Breast epithelium (tissue), 3 donors: ENCODE measurements at regions not wholly inside any gene's neighbourhood (a gene's known extent, or its start where the extent isn't known, plus 50 kb on each side); places are given as distances from the start of the nearest gene placed in this dataset.

Experiments
- POLR2A ChIP-seq: fragments of 450-650 bp; IDR thresholded peaks from one replicate; pipeline ENCODE4 v1.6.1; 2016; ENCODE audit warnings: antibody characterized with exemption, mild to moderate bottlenecking, moderate library complexity
- POLR2AphosphoS5 ChIP-seq, 3 donors: sonication (generic); formaldehyde crosslinking; IDR thresholded peaks; one replicate each; pipeline ENCODE4 v1.6.1; 2017; ENCODE audit warnings: antibody characterized with exemption in 3 of 3
- TF ChIP-seq, protein P1 (sequence below), 3 donors: fragments of 450-650 bp; IDR thresholded peaks; one replicate each; pipeline ENCODE4 v1.5.1; 2016 to 2017; ENCODE audit warnings: antibody characterized with exemption in 3 of 3, mild to moderate bottlenecking in 3 of 3, moderate library complexity in 3 of 3

DNA sequence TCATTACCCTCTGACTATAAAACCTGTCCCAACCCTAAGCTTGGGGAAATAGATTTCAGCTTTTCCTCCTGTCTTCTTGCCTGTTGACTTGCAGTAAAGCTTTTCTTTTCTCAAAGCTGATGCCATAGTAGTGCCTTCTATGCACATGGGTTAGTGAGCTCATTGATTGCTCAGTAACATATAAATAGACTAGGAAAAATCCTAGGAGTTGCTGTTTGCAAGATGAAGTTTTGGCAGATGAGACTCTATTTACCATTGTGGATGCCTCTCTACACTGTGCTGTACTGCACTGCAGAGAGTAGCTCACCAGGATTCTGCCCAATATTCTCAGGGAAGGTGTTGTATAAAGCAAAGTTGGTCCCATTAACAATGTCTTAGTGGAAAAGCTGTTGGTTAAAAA, 262.7 kb upstream of the CD180 start:
- TF ChIP-seq, protein P1, sequence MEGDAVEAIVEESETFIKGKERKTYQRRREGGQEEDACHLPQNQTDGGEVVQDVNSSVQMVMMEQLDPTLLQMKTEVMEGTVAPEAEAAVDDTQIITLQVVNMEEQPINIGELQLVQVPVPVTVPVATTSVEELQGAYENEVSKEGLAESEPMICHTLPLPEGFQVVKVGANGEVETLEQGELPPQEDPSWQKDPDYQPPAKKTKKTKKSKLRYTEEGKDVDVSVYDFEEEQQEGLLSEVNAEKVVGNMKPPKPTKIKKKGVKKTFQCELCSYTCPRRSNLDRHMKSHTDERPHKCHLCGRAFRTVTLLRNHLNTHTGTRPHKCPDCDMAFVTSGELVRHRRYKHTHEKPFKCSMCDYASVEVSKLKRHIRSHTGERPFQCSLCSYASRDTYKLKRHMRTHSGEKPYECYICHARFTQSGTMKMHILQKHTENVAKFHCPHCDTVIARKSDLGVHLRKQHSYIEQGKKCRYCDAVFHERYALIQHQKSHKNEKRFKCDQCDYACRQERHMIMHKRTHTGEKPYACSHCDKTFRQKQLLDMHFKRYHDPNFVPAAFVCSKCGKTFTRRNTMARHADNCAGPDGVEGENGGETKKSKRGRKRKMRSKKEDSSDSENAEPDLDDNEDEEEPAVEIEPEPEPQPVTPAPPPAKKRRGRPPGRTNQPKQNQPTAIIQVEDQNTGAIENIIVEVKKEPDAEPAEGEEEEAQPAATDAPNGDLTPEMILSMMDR (IDR thresholded peaks at IDR 0.05) = no peak
- TF ChIP-seq POLR2A (no peak), POLR2AphosphoS5 (IDR thresholded peaks at IDR 0.05) (no peak)
